Lower leg skin (tissue), 4 donors: ENCODE measurements at regions not wholly inside any gene's neighbourhood (a gene's known extent, or its start where the extent isn't known, plus 50 kb on each side); places are given as distances from the start of the nearest gene placed in this dataset.

ENCODE experiments used
- DNase-seq, 2 donors: peaks; one replicate each; pipeline ENCODE4 v3.0.0-alpha.2; 2019; ENCODE audit warnings: low spot score in 2 of 2
- H3K4me3 ChIP-seq: fragments of 200-600 bp; sonication (generic); 2 replicates; pipeline ENCODE4 v1.5.1; 2017; ENCODE audit warnings: mild to moderate bottlenecking, low read depth; ENCODE audit not compliant: poor library complexity, severe bottlenecking
- POLR2A ChIP-seq, 2 donors: fragments of 450-650 bp; IDR thresholded peaks; one replicate each; pipeline ENCODE4 v1.6.1; 2016 to 2017; ENCODE audit warnings: antibody characterized with exemption in 2 of 2, mild to moderate bottlenecking in 1 of 2, moderate library complexity in 1 of 2
- WGBS, 2 donors: methylation state at CpG; one replicate each; pipeline ENCODE4 v1.1.5; 2018; 5-methylcytosine and 5-hydroxymethylcytosine counted together
- intact Hi-C: fragments of 100-400 bp; cut with DNase I; formaldehyde crosslinking; loops from one replicate; pipeline ENCODE4 v1.15.0; 2023; ENCODE audit warnings: low total_unique reads
- TF ChIP-seq, protein P1 (sequence below), 3 donors: fragments of 450-650 bp; IDR thresholded peaks; one replicate each; pipeline ENCODE4 v1.5.1; 2016; ENCODE audit warnings: antibody characterized with exemption in 3 of 3, mild to moderate bottlenecking in 3 of 3, moderate library complexity in 2 of 3

DNA sequence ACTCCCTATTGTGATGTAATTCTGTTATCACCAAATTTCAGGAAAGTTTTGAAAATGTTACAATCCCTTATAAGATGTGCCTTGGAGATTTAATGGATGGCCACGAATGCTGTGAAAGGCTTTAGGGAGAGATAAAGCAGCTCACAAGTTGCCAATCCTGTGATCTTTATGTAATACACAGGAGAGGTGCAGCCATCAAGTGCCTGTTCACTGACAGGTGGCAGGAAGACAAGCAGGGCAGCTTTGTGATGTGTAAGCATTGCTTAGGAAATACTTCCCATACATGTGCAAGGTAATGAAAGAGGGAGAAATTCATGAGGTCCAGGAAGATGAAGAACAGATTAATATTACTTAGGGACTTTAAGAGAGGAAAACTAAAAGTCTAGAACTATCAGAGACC lies 628.8 kb downstream of the SLITRK6 start:
- intact Hi-C loops = no loop called here
- no peak for TF ChIP-seq POLR2A (IDR thresholded peaks at IDR 0.05)
- TF ChIP-seq, protein P1, sequence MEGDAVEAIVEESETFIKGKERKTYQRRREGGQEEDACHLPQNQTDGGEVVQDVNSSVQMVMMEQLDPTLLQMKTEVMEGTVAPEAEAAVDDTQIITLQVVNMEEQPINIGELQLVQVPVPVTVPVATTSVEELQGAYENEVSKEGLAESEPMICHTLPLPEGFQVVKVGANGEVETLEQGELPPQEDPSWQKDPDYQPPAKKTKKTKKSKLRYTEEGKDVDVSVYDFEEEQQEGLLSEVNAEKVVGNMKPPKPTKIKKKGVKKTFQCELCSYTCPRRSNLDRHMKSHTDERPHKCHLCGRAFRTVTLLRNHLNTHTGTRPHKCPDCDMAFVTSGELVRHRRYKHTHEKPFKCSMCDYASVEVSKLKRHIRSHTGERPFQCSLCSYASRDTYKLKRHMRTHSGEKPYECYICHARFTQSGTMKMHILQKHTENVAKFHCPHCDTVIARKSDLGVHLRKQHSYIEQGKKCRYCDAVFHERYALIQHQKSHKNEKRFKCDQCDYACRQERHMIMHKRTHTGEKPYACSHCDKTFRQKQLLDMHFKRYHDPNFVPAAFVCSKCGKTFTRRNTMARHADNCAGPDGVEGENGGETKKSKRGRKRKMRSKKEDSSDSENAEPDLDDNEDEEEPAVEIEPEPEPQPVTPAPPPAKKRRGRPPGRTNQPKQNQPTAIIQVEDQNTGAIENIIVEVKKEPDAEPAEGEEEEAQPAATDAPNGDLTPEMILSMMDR (IDR thresholded peaks at IDR 0.05) = no peak
- no peak for DNase-seq
- 28 to 45% methylated on average over 1 of the region's 1 CpG for WGBS, 2 donors
- no peak overlapping the region for H3K4me3 ChIP-seq

DNA sequence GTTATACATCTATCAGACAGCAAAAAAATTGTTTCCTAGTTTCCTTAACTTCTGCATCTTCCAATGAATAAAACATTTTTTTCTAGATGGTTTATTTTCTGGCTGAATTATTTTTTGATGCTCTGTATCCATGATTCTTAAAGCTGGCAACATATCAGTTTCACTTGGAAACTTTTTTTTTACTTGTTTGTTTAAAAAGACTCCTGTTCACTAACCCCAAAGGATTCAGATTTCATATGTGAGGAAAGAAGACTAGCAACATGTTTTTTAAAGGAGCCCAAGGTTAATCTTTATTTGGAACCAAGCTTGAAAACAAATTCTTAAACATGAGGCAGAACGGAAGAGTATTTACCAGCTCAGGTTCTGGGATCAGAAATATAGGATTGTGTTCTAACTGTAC lies 632.3 kb downstream of the SLITRK6 start:
- WGBS, 2 donors = 62 to 65% methylated on average over 1 of the region's 1 CpG
- H3K4me3 ChIP-seq = no peak overlapping the region
- intact Hi-C loops = no loop called here
- TF ChIP-seq POLR2A (IDR thresholded peaks at IDR 0.05) = no peak
- TF ChIP-seq, protein P1 (IDR thresholded peaks at IDR 0.05) = no peak
- DNase-seq = no peak

DNA sequence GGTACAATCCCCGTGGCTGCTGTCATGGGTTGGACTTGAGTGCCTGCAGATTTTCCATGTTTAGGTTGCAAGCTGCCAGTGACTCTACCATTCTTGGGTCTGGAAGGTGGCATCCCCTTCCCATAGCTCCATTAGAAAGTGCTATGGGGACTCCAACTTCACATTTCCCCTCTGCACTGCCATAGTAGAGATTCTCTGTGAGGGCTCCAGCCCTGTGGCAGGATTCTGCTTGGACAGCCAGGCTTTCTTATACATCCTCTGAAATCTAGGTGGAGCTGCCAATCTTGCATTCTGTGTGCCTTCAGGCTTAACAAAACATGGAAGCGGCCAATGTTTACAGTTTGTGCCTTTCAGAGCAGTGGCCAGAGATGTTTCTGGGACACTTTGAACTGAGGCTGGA lies 636.2 kb downstream of the SLITRK6 start:
- DNase-seq = no peak
- no peak for TF ChIP-seq POLR2A (IDR thresholded peaks at IDR 0.05)
- TF ChIP-seq, protein P1 (IDR thresholded peaks at IDR 0.05) = no peak
- no peak overlapping the region for H3K4me3 ChIP-seq
- intact Hi-C loops = no loop called here
- WGBS, 2 donors = 73 to 90% methylated on average over 2 of the region's 2 CpGs

DNA sequence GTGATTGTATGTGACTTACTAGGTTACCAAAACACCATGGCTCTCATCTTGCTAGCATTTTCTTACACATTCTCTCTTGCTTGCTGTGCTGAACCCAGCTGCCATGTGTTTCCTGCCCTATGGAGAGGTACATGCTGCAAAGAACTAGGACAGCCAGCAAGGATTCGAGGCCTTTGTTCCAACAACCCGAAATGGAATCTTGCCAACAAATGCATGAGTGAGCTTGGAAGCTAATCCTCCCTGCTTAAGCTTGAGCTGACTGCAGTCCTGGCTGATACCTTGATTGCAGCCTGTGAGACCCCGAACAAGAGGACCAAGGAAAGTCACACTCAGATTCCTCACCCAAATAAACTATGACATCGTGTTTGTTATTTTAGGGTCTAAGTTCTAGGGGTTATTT lies 651.2 kb downstream of the SLITRK6 start:
- intact Hi-C loops = no loop called here
- no peak overlapping the region for H3K4me3 ChIP-seq
- DNase-seq = no peak
- 45 to 57% methylated on average over 4 of the region's 4 CpGs for WGBS, 2 donors
- no peak for TF ChIP-seq POLR2A (IDR thresholded peaks at IDR 0.05)
- TF ChIP-seq, protein P1 (IDR thresholded peaks at IDR 0.05) = no peak

DNA sequence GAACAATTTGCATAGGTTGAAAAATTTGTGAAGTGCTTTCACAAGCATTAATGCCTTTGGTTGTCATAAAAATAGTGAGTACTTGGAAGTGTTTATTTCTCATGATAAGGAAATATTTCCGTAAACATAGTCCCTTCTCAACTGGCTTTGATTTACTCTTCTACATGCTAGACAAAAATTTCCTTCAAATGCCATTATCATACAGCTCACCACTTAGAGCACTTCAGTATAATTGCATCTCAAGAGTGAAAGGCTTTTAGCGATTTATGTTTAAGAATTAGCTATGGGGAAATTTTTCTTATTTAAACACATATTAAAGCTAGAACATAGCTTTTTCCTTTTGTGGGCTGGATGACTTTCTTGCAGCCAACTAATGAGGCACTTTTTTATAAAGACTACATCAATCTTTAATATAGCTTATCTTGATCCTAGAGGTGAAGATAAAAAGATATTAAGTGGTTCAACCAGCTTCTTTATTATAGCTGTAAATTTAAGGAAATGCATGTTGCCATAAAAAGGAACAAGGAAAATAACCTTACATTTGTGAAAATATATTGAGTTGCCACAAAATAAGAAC lies 656.8 kb downstream of the SLITRK6 start:
- 60 to 61% methylated on average over 2 of the region's 2 CpGs for WGBS, 2 donors
- H3K4me3 ChIP-seq = no peak overlapping the region
- TF ChIP-seq POLR2A (IDR thresholded peaks at IDR 0.05) = no peak
- TF ChIP-seq, protein P1 (IDR thresholded peaks at IDR 0.05) = no peak
- no peak for DNase-seq
- intact Hi-C loops = no loop called here

DNA sequence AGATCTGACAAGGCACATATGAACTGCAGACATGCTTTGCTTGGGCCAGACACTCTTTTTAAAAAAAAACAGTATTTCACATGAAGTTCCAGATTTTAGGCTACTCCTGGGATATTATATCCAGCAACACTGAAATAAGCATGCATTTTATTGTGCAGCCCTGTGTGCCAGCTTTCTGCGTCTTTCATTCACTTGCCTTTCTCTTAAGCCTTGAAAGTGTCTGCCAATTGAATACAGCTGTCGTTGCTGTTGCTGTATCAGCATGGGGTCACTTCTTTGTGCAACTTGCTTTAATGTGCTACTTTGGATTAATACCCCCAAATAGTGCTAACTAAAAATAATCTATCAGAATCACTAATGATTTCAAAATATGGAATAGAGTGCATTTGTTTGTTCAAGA lies 657.8 kb downstream of the SLITRK6 start:
- no peak overlapping the region for H3K4me3 ChIP-seq
- intact Hi-C loops = no loop called here
- WGBS, 2 donors = 59 to 69% methylated on average over 2 of the region's 2 CpGs
- TF ChIP-seq, protein P1 (IDR thresholded peaks at IDR 0.05) = no peak
- TF ChIP-seq POLR2A (IDR thresholded peaks at IDR 0.05) = no peak
- no peak for DNase-seq
